ENCODE measurements at regions not wholly inside any gene's neighbourhood (a gene's known extent, or its start where the extent isn't known, plus 50 kb on each side); places are given as distances from the start of the nearest gene placed in this dataset.

DNA sequence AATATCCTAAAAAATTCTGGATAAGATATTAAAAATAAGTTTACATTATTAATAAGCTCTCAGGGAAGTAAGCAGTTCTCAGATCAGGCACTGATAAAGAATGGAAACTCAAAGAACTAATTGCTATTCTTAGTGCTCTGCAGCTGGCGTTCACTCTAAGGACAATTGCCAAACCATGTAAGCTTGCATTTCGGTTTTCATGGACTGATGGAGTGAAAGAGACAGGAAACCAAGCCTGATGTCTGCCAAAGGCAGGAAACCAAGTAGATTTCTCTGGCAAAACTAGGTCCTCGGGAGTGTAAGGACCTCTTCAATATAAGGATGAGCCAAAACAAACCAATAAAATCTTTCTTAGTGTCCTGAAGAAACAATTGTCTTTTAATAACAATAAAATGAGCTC is 355.2 kb downstream of the RAB38 start:
- no peak overlapping the region for H3K27ac Mint-ChIP-seq (ENCODE audit: unreplicated experiment)
- peaks cover under 1% of the 10 kb centered on the region for H3K9me3 Mint-ChIP-seq
- no peak for DNase-seq (ENCODE audit: low read depth, low spot score)
- TF ChIP-seq, protein P1, sequence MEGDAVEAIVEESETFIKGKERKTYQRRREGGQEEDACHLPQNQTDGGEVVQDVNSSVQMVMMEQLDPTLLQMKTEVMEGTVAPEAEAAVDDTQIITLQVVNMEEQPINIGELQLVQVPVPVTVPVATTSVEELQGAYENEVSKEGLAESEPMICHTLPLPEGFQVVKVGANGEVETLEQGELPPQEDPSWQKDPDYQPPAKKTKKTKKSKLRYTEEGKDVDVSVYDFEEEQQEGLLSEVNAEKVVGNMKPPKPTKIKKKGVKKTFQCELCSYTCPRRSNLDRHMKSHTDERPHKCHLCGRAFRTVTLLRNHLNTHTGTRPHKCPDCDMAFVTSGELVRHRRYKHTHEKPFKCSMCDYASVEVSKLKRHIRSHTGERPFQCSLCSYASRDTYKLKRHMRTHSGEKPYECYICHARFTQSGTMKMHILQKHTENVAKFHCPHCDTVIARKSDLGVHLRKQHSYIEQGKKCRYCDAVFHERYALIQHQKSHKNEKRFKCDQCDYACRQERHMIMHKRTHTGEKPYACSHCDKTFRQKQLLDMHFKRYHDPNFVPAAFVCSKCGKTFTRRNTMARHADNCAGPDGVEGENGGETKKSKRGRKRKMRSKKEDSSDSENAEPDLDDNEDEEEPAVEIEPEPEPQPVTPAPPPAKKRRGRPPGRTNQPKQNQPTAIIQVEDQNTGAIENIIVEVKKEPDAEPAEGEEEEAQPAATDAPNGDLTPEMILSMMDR (conservative IDR thresholded peaks at IDR 0.05), result no peak
- no peaks in the 10 kb centered on the region for H3K27me3 Mint-ChIP-seq (ENCODE audit: low read depth)
- no peak overlapping the region for H3K4me3 Mint-ChIP-seq
- no peaks in the 10 kb centered on the region for H3K36me3 Mint-ChIP-seq (ENCODE audit: low read depth)
- no peaks in the 10 kb centered on the region for H3K4me1 Mint-ChIP-seq

DNA sequence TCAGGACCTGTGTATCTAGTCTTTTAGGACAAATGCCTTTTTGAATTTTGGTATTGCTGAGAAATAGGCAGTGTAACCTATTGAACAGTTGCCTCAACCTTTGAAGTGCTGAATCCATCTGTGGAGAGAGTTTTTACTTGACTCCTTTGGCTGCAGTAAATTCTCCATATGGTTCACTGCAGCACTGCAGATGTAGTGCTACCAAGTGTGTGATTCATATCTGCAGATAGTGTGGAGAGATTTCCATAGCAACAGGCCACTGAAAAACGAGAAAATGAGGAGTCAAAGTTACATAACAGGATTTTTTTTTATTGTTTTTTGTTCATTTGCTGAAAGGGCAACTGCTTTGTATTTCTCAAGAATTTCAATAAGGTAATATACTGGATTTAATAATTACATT is 356.1 kb downstream of the RAB38 start:
- peaks cover 2% of the 10 kb centered on the region for H3K9me3 Mint-ChIP-seq
- TF ChIP-seq, protein P1 (conservative IDR thresholded peaks at IDR 0.05), result no peak

DNA sequence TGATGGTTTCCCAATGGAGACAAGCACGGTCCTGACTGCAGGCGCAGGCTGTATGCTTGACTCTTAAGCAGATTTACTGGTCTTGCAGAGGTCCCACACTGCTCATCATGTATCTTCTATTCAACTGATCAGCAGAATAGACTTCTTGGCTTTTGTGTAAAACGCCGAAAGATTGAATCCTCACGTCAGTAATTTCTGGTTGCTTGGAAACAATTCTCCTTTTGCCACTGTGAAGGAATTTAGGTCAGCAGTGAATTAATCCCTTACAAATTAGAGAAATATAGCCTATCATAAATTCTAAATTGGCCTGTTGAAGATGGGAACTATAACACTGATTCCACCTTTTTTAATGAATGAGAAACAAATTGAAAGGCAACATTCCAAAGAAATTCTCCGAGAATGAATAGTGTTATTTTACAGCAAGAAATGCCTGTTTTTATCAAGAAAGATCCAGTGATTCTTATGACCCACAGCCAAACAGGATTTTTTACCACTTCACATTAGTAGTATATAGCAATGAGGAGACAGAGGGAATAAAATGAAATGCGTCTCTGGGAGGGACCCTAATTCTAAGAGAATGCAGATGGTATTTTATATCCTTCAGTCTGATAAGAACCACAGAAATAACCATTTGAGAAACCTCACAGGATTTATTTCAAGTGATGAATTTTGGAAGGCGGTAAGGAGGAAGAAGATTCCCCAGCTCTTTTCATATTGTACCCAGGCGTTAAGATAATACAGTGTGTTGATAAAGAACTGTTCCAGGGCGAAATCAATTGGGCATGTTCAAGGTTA is 362.5 kb downstream of the RAB38 start:
- H3K27me3 Mint-ChIP-seq (ENCODE audit: low read depth), result no peaks in the 10 kb centered on the region

More for the DNA sequence above, 356.1 kb downstream of the RAB38 start:
- Mint-ChIP-seq H3K27me3 (ENCODE audit: low read depth) (no peaks in the 10 kb centered on the region), H3K4me1 (no peaks in the 10 kb centered on the region), H3K27ac (ENCODE audit: unreplicated experiment) (no peak overlapping the region), H3K36me3 (ENCODE audit: low read depth) (no peaks in the 10 kb centered on the region), H3K4me3 (no peak overlapping the region)
- no peak for DNase-seq (ENCODE audit: low read depth, low spot score)

DNA sequence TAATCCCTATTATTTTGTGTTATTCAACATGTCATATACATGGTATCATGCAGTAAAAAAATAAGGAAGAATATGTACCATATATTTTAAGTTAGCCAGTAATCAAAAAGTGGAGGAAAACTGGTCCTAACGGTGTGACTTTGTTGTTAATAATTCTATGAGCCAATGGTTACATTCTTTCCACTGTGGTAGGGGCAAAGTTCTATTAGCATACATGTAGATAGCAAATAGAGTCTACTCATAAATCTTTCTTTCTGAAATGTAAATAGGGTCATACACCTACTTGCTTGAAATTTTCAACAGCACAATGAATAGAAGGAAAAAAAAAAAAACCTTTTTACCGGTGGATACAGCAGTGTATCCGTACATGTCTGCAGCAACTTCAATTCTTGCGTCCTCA is 364.8 kb downstream of the RAB38 start:
- H3K27ac Mint-ChIP-seq (ENCODE audit: unreplicated experiment), result no peak overlapping the region
- H3K27me3 Mint-ChIP-seq (ENCODE audit: low read depth), result no peaks in the 10 kb centered on the region
- no peaks in the 10 kb centered on the region for H3K36me3 Mint-ChIP-seq (ENCODE audit: low read depth)
- H3K9me3 Mint-ChIP-seq, result peaks cover 2% of the 10 kb centered on the region
- no peak for DNase-seq (ENCODE audit: low read depth, low spot score)
- H3K4me3 Mint-ChIP-seq, result no peak overlapping the region
- H3K4me1 Mint-ChIP-seq, result no peaks in the 10 kb centered on the region
- TF ChIP-seq, protein P1 (conservative IDR thresholded peaks at IDR 0.05), result no peak

More for the DNA sequence above, 362.5 kb downstream of the RAB38 start:
- TF ChIP-seq, protein P1 (conservative IDR thresholded peaks at IDR 0.05), result no peak
- DNase-seq (ENCODE audit: low read depth, low spot score), result no peak
- H3K9me3 Mint-ChIP-seq, result peaks cover 2% of the 10 kb centered on the region
- H3K36me3 Mint-ChIP-seq (ENCODE audit: low read depth), result no peaks in the 10 kb centered on the region
- H3K27ac Mint-ChIP-seq (ENCODE audit: unreplicated experiment), result no peak overlapping the region
- no peak overlapping the region for H3K4me3 Mint-ChIP-seq
- H3K4me1 Mint-ChIP-seq, result no peaks in the 10 kb centered on the region

DNA sequence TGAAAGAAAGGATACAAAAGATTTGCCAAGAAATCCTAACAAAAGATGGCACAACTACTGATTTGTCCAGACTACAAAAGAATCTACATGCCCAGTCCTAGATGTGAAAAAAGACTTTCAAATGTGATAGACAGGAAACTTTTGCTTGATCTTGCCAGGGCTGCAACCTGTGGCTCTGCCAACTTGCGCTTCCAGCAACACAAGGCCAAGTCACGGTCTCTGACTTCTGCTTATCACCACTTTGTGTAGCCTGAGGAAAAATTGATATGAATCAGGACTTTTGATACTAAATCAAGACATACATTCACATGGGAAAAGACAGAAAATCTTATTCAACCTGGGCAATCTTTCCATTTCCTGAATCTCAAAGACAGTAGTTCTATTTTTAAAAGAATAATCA is 366.0 kb downstream of the RAB38 start:
- H3K27me3 Mint-ChIP-seq (ENCODE audit: low read depth), result no peaks in the 10 kb centered on the region
- TF ChIP-seq, protein P1 (conservative IDR thresholded peaks at IDR 0.05), result no peak
- no peaks in the 10 kb centered on the region for H3K36me3 Mint-ChIP-seq (ENCODE audit: low read depth)
- no peak overlapping the region for H3K4me3 Mint-ChIP-seq
- no peak overlapping the region for H3K27ac Mint-ChIP-seq (ENCODE audit: unreplicated experiment)
- H3K9me3 Mint-ChIP-seq, result no peaks in the 10 kb centered on the region
- peaks cover under 1% of the 10 kb centered on the region for H3K4me1 Mint-ChIP-seq
- DNase-seq (ENCODE audit: low read depth, low spot score), result no peak
